Spleen (tissue), 11 donors: ENCODE measurements at regions not wholly inside any gene's neighbourhood (a gene's known extent, or its start where the extent isn't known, plus 50 kb on each side); places are given as distances from the start of the nearest gene placed in this dataset.

Source experiments
- DNase-seq: peaks from one replicate; pipeline ENCODE4 v3.0.0-alpha.2; 2020
- H3K27ac ChIP-seq, 8 donors: fragments of 200-600 bp; sonication (generic) in 7 of 8; 1 replicate in 4 of 8; 2 replicates in 4 of 8; pipeline versions ENCODE4 v1.5.0 to v1.8.0; 2016 to 2021; ENCODE audit warnings: inconsistent platforms in 4 of 8, mild to moderate bottlenecking in 4 of 8, moderate library complexity in 1 of 8
- H3K27me3 ChIP-seq, 7 donors: fragments of 200-600 bp; sonication (generic) in 6 of 7; replicated peaks in 1 of 7; 1 replicate in 4 of 7; 2 replicates in 3 of 7; pipeline versions ENCODE4 v1.5.0 to v1.8.0; 2016 to 2021; ENCODE audit warnings: inconsistent platforms in 3 of 7, mild to moderate bottlenecking in 1 of 7
- H3K36me3 ChIP-seq, 6 donors: fragments of 200-600 bp; sonication (generic) in 5 of 6; 1 replicate in 4 of 6; 2 replicates in 2 of 6; pipeline versions ENCODE4 v1.5.0 to v1.8.0; 2016 to 2021; ENCODE audit warnings: inconsistent platforms in 2 of 6
- H3K4me1 ChIP-seq, 6 donors: fragments of 200-600 bp; sonication (generic) in 5 of 6; 1 replicate in 3 of 6; 2 replicates in 3 of 6; pipeline versions ENCODE4 v1.5.0 to v1.8.0; 2016 to 2021; ENCODE audit warnings: inconsistent platforms in 3 of 6
- H3K4me3 ChIP-seq, 8 donors: fragments of 200-600 bp; sonication (generic) in 7 of 8; 1 replicate in 4 of 8; 2 replicates in 4 of 8; pipeline versions ENCODE4 v1.5.0 to v1.8.0; 2016 to 2021; ENCODE audit warnings: inconsistent platforms in 4 of 8, mild to moderate bottlenecking in 4 of 8, moderate library complexity in 2 of 8
- H3K9me3 ChIP-seq, 8 donors: fragments of 200-600 bp; sonication (generic) in 7 of 8; 1 replicate in 4 of 8; 2 replicates in 4 of 8; pipeline versions ENCODE4 v1.5.0 to v1.8.0; 2016 to 2021; ENCODE audit warnings: inconsistent platforms in 4 of 8
- POLR2A ChIP-seq, 3 donors: fragments of 450-650 bp; IDR thresholded peaks; one replicate each; pipeline ENCODE4 v1.5.1; 2017; ENCODE audit warnings: antibody characterized with exemption in 3 of 3, mild to moderate bottlenecking in 1 of 3
- POLR2AphosphoS5 ChIP-seq, 3 donors: sonication (generic); formaldehyde crosslinking; IDR thresholded peaks; one replicate each; pipeline ENCODE4 v1.5.1; 2017; ENCODE audit warnings: antibody characterized with exemption in 3 of 3
- WGBS, 5 donors: extraction: QIAGEN DNeasy Blood & Tissue Kit in 3 of 5; methylation state at CpG; one replicate each; pipeline versions ENCODE4 v1.1.5 to v1.1.7; 2013 to 2018; 5-methylcytosine and 5-hydroxymethylcytosine counted together
- intact Hi-C: fragments of 100-400 bp; cut with DNase I; formaldehyde crosslinking; loops from one replicate; pipeline ENCODE4 v1.15.0; 2023; ENCODE audit warnings: low total_unique reads
- TF ChIP-seq, protein P1 (sequence below), 11 experiments: fragments of 200-600 bp in 7 of 11; fragments of 450-650 bp in 4 of 11; sonication (generic) in 4 of 11; IDR thresholded peaks in 8 of 11; conservative IDR thresholded peaks in 3 of 11; 1 replicate in 7 of 11; 2 replicates in 4 of 11; pipeline versions ENCODE4 v1.4.0 to v1.8.0; 2016 to 2021; ENCODE audit warnings: antibody characterized with exemption in 11 of 11, inconsistent platforms in 4 of 11, mild to moderate bottlenecking in 1 of 11
- donor health status: healthy with polysubstance abuse.
- donor health status: DM: no; HTN: no; CAD: no; lungs with moderate emphysema.
- donor health status: DM: no; HTN: no; CAD: no.
- donor health status: Bipolar disorder and iron deficiency.
- donor health status: healthy.
- donor health status: DM: no; HTN: no; CAD: no.
- donor health status: DM: yes; HTN: yes; CAD: no.

DNA sequence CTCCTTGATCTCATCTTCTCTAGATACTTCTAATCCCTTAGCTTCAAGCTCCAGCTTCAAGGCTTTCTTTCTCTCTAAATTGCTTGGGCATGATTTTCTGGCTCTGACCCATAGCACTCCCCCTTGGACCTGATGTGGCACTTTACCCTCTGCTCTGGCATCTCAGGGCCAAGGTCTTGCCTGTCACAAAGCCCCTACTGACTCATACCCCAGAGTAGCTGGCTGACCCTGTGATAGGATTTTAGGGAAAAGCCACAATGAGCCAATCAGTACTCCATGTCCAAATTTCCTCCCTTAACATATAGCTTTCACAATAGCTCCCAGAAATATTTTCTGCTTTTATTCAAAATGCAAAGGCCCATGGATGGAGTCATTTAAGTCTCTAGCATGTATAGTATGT lies 488.7 kb upstream of the SPRED2 start:
- no peak for DNase-seq
- Histone ChIP-seq H3K27me3 (no peaks in the 10 kb centered on the region), H3K9me3 (no peaks in the 10 kb centered on the region), H3K36me3 (no peaks in the 10 kb centered on the region), H3K4me3 (no peak overlapping the region), H3K27ac (no peak overlapping the region), H3K4me1 (peaks cover 0 to 7% (median 3%) of the 10 kb centered on the region in 6 donors)
- intact Hi-C loops: no loop called here
- TF ChIP-seq POLR2A (IDR thresholded peaks at IDR 0.05): no peak
- no peak for TF ChIP-seq POLR2AphosphoS5 (IDR thresholded peaks at IDR 0.05)
- TF ChIP-seq, protein P1, sequence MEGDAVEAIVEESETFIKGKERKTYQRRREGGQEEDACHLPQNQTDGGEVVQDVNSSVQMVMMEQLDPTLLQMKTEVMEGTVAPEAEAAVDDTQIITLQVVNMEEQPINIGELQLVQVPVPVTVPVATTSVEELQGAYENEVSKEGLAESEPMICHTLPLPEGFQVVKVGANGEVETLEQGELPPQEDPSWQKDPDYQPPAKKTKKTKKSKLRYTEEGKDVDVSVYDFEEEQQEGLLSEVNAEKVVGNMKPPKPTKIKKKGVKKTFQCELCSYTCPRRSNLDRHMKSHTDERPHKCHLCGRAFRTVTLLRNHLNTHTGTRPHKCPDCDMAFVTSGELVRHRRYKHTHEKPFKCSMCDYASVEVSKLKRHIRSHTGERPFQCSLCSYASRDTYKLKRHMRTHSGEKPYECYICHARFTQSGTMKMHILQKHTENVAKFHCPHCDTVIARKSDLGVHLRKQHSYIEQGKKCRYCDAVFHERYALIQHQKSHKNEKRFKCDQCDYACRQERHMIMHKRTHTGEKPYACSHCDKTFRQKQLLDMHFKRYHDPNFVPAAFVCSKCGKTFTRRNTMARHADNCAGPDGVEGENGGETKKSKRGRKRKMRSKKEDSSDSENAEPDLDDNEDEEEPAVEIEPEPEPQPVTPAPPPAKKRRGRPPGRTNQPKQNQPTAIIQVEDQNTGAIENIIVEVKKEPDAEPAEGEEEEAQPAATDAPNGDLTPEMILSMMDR (IDR thresholded peaks at IDR 0.05 in 8 of 11, conservative IDR thresholded peaks at IDR 0.05 in 3 of 11): no peak

DNA sequence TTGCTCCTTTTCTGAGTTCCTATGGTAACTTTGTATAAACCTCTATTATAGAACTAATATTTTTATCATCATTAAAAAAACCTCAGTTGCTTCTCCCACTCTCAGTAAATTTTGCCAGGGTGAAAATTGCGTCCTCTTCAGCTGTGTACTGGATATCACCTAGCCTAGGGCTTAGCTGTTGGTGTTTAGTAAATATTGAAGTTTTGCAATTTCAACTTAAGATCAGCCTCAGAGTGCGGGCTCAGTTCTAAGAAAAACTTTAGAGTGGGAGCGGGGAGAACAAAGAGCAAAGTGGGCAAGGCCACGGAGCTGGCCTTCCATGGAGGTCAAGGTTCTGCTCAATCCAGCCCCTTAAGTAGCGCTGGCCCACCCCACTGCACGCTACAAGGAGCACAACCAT lies 488.3 kb upstream of the SPRED2 start:
- intact Hi-C loops: no loop called here

DNA sequence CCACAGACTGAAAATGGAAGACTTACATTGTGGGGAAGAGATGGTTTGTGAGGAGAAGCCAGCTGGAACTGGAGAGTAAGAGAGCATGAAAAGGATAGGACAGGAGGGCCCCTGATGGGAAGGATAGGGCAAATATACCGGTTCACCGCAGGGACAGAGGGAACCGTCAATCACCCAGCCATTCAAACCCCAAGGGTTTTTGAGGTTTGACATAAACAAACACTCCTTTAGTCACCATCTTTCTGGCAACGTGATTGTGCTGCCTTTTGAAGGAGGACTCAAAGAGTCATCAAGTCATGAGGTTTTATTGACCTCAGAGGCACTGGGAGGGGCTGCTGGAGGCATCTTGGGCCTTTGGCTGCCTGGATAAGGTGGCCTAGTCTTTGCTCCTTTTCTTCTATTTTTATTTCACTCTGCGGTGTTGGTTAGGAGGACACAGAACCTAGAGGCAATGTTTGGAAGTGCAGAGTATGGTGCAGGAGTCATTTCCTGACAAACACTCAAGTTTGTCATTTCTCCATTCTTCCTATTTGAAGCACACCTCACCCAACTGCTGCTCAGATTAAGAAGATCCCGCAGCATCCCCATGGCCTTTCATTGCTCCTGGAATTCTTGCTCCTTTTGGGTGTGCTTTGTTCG lies 487.3 kb upstream of the SPRED2 start:
- TF ChIP-seq POLR2AphosphoS5 (IDR thresholded peaks at IDR 0.05) (no peak), POLR2A (IDR thresholded peaks at IDR 0.05) (no peak)
- TF ChIP-seq, protein P1 (IDR thresholded peaks at IDR 0.05 in 8 of 11, conservative IDR thresholded peaks at IDR 0.05 in 3 of 11): no peak
- Histone ChIP-seq H3K9me3 (no peaks in the 10 kb centered on the region), H3K27ac (no peak overlapping the region), H3K36me3 (no peaks in the 10 kb centered on the region), H3K27me3 (no peaks in the 10 kb centered on the region), H3K4me3 (no peak overlapping the region), H3K4me1 (peaks cover 0 to 7% (median 3%) of the 10 kb centered on the region in 6 donors)
- intact Hi-C loops: no loop called here
- no peak for DNase-seq
- WGBS, 5 donors: 69 to 81% (median 77%) methylated on average over 7 of the region's 7 CpGs

More for the DNA sequence above, 488.3 kb upstream of the SPRED2 start:
- no peak for DNase-seq
- H3K36me3 ChIP-seq: no peaks in the 10 kb centered on the region
- H3K9me3 ChIP-seq: no peaks in the 10 kb centered on the region
- H3K4me3 ChIP-seq: no peak overlapping the region
- H3K27ac ChIP-seq: no peak overlapping the region
- H3K4me1 ChIP-seq: peaks cover 0 to 7% (median 3%) of the 10 kb centered on the region in 6 donors
- TF ChIP-seq, protein P1 (IDR thresholded peaks at IDR 0.05 in 8 of 11, conservative IDR thresholded peaks at IDR 0.05 in 3 of 11): no peak
- TF ChIP-seq POLR2A (IDR thresholded peaks at IDR 0.05) (no peak), POLR2AphosphoS5 (IDR thresholded peaks at IDR 0.05) (no peak)
- 88 to 97% (median 89%) methylated on average over 6 of the region's 6 CpGs for WGBS, 5 donors
- H3K27me3 ChIP-seq: no peaks in the 10 kb centered on the region

DNA sequence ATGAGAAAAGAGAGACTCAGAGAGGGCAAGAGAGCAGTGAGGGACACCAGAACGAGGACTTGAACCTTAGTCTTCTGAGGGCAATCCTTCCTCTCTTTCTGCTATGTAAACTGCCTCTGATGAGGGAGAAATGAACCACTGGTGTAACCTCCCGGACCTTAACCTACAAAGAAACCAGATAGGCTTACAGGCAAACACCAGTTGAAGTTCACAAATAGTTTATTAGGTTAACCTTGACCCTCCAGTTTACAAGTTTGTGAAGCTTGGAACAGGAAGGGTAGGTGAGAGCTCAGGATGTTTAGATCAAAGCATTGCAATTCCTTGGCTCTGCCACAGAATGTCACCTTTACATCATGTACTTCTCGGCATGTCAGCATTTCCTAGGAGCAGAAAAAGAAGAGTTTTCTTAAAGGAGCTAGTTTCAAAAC lies 486.4 kb upstream of the SPRED2 start:
- WGBS, 5 donors: 55 to 84% (median 65%) methylated on average over 3 of the region's 3 CpGs
- no peaks in the 10 kb centered on the region for H3K36me3 ChIP-seq
- no peak overlapping the region for H3K4me3 ChIP-seq
- H3K4me1 ChIP-seq: peaks cover 0 to 7% (median 3%) of the 10 kb centered on the region in 6 donors
- H3K9me3 ChIP-seq: no peaks in the 10 kb centered on the region
- TF ChIP-seq POLR2A (IDR thresholded peaks at IDR 0.05) (no peak), POLR2AphosphoS5 (IDR thresholded peaks at IDR 0.05) (no peak)
- intact Hi-C loops: no loop called here
- no peak for DNase-seq
- no peaks in the 10 kb centered on the region for H3K27me3 ChIP-seq
- no peak overlapping the region for H3K27ac ChIP-seq
